GM23248 (cell line): ENCODE measurements at regions not wholly inside any gene's neighbourhood (a gene's known extent, or its start where the extent isn't known, plus 50 kb on each side); places are given as distances from the start of the nearest gene placed in this dataset.

Experiments
- EZH2 ChIP-seq: fragments of 200-600 bp; sonication (generic); IDR thresholded peaks from 2 replicates; pipeline ENCODE4 v1.6.1; 2018; ENCODE audit warnings: antibody characterized with exemption, mild to moderate bottlenecking; ENCODE audit not compliant: insufficient read depth, poor library complexity, severe bottlenecking
- EZH2phosphoT487 ChIP-seq: fragments of 200-600 bp; sonication (generic); IDR thresholded peaks from 2 replicates; pipeline ENCODE4 v1.6.1; 2018; ENCODE audit warnings: antibody characterized with exemption, moderate library complexity, mild to moderate bottlenecking, low read depth; ENCODE audit not compliant: insufficient read depth

GRCh38 chr6:43890197-43891062, 120.4 kb downstream of the VEGFA start:
- TF ChIP-seq EZH2 (no peak), EZH2phosphoT487 (no peak)
